HepG2 (cell line): ENCODE measurements at regions not wholly inside any gene's neighbourhood (a gene's known extent, or its start where the extent isn't known, plus 50 kb on each side); places are given as distances from the start of the nearest gene placed in this dataset.

Experiments
- CTCF ChIP-seq: sonication (generic); formaldehyde crosslinking; IDR thresholded peaks from 2 replicates; pipeline ENCODE4 v1.5.0; 2020; ENCODE audit warnings: mild to moderate bottlenecking, missing genetic modification reagents, moderate library complexity
- EP300 ChIP-seq, 3 experiments: sonication (generic) in 1 of 3; formaldehyde crosslinking in 1 of 3; IDR thresholded peaks; 2 replicates each; pipeline versions ENCODE4 v1.5.1 to v1.6.1; 2011 to 2020; ENCODE audit warnings: low read depth in 2 of 3, low read length in 2 of 3, borderline replicate concordance in 1 of 3, improper control_type of control experiment in 1 of 3, mild to moderate bottlenecking in 1 of 3, missing genetic modification reagents in 1 of 3, moderate library complexity in 1 of 3
- EZH2 ChIP-seq: conservative IDR thresholded peaks from 2 replicates; pipeline ENCODE4 v1.6.1; 2012; ENCODE audit warnings: mild to moderate bottlenecking, low read depth, low read length, moderate library complexity
- KLF15 ChIP-seq: sonication (generic); formaldehyde crosslinking; IDR thresholded peaks from 2 replicates; pipeline ENCODE4 v1.8.1; 2023; ENCODE audit warnings: borderline replicate concordance, mild to moderate bottlenecking, inconsistent platforms, missing genetic modification reagents, mixed read lengths
- TARDBP ChIP-seq: sonication (generic); formaldehyde crosslinking; IDR thresholded peaks from 2 replicates; pipeline ENCODE4 v1.8.0; 2022; ENCODE audit warnings: mild to moderate bottlenecking, missing genetic modification reagents
- ZBTB2 ChIP-seq: sonication (generic); formaldehyde crosslinking; IDR thresholded peaks from 2 replicates; pipeline ENCODE4 v1.8.0; 2022; ENCODE audit warnings: low read depth, missing genetic modification reagents
- ZBTB38 ChIP-seq: sonication (generic); formaldehyde crosslinking; IDR thresholded peaks from 2 replicates; pipeline ENCODE4 v1.5.1; 2020; ENCODE audit warnings: mild to moderate bottlenecking, missing genetic modification reagents
- ZFY ChIP-seq: sonication (generic); formaldehyde crosslinking; IDR thresholded peaks from 2 replicates; pipeline ENCODE4 v1.4.0; 2020; ENCODE audit warnings: missing genetic modification reagents
- ZNF326 ChIP-seq: sonication (generic); formaldehyde crosslinking; IDR thresholded peaks from 2 replicates; pipeline ENCODE4 v1.4.0; 2020; ENCODE audit warnings: missing genetic modification reagents, borderline replicate concordance
- ZNF704 ChIP-seq: sonication (generic); formaldehyde crosslinking; IDR thresholded peaks from 2 replicates; pipeline ENCODE4 v1.8.1; 2023; ENCODE audit warnings: mild to moderate bottlenecking, inconsistent platforms, moderate library complexity, missing genetic modification reagents, borderline replicate concordance
- ZNF749 ChIP-seq: sonication (generic); formaldehyde crosslinking; IDR thresholded peaks from 2 replicates; pipeline ENCODE4 v1.8.0; 2022; ENCODE audit warnings: mild to moderate bottlenecking, missing genetic modification reagents, moderate library complexity, borderline replicate concordance
- ZNF766 ChIP-seq: sonication (generic); formaldehyde crosslinking; IDR thresholded peaks from 2 replicates; pipeline ENCODE4 v1.5.0; 2020; ENCODE audit warnings: missing genetic modification reagents, borderline replicate concordance
- ZNF773 ChIP-seq: sonication (generic); formaldehyde crosslinking; IDR thresholded peaks from 2 replicates; pipeline ENCODE4 v1.4.0; 2020; ENCODE audit warnings: missing genetic modification reagents, borderline replicate concordance
- TF ChIP-seq, protein P1 (sequence below), 2 experiments: sonication (generic) in 1 of 2; formaldehyde crosslinking in 1 of 2; IDR thresholded peaks; 2 replicates each; pipeline versions ENCODE4 v1.5.1 to v1.6.1; 2011 to 2020; ENCODE audit warnings: borderline replicate concordance in 1 of 2, low read depth in 1 of 2, low read length in 1 of 2, mild to moderate bottlenecking in 1 of 2, missing genetic modification reagents in 1 of 2, moderate library complexity in 1 of 2

DNA sequence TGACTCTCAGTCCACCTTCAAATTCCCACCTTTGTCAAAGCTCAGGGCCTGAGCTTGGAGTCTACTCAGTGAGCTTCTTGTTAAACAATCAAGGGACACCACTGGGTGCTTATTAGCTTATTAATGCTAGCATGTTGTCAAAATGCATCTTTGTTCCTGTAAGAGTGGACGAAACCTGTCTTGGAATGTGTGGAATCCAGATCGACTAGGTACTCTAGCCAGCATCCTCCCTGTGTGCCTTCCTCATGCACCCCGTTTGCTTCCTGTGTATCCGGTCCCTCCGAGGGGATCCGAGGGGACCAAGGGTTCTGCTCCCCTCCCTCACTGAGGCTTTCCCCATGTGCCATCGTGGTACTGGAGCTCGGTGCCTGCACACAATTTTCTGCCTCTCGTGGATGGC, 75.7 kb upstream of the UBE3A start:
- TF ChIP-seq ZNF704 (CRISPR knock-in tag) (no peak), TARDBP (CRISPR knock-in tag) (no peak), EZH2 (no peak), ZNF749 (CRISPR knock-in tag) (no peak), KLF15 (CRISPR knock-in tag) (no peak), ZNF766 (CRISPR knock-in tag) (no peak), ZNF326 (CRISPR knock-in tag) (no peak), ZBTB38 (CRISPR knock-in tag) (no peak), CTCF (no peak), ZFY (CRISPR knock-in tag) (no peak), ZNF773 (no peak), ZBTB2 (CRISPR knock-in tag) (no peak), EP300 (IDR thresholded peaks at IDR 0.05; ENCODE audit: low read depth in 2 of 2, low read length in 2 of 2) (no peak), EP300 (CRISPR knock-in tag; IDR thresholded peaks at IDR 0.05; ENCODE audit: borderline replicate concordance) (no peak)
- TF ChIP-seq, protein P1, sequence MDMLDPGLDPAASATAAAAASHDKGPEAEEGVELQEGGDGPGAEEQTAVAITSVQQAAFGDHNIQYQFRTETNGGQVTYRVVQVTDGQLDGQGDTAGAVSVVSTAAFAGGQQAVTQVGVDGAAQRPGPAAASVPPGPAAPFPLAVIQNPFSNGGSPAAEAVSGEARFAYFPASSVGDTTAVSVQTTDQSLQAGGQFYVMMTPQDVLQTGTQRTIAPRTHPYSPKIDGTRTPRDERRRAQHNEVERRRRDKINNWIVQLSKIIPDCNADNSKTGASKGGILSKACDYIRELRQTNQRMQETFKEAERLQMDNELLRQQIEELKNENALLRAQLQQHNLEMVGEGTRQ (IDR thresholded peaks at IDR 0.05; ENCODE audit: low read depth, low read length), result no peak
- TF ChIP-seq, protein P1 (CRISPR knock-in tag; IDR thresholded peaks at IDR 0.05; ENCODE audit: borderline replicate concordance), result no peak
